ENCODE measurements at regions not wholly inside any gene's neighbourhood (a gene's known extent, or its start where the extent isn't known, plus 50 kb on each side); places are given as distances from the start of the nearest gene placed in this dataset.
"Not testable (repeated sequence)": the region's sequence is repeated elsewhere in the genome, so short reads cannot be mapped to it uniquely, and the experiment has no call there.

GRCh38 chr12:14032191-14032590 is 50.8 kb upstream of the GRIN2B start:
- CTCF ChIA-PET; H3K4me1 ChIP-seq; ATAC-seq; H3K9me3 ChIP-seq; POLR2A ChIA-PET; H3K27ac ChIP-seq; H3K4me2 ChIP-seq; FAIRE-seq; DNase-seq (ENCODE audit: low read depth in 1 of 2, low spot score in 1 of 2); H3K4me3 ChIP-seq: not testable (repeated sequence)
- 70% methylated on average over 11 of the region's 11 CpGs for WGBS (ENCODE audit: missing lambda C conversion rate)

- CTCF ChIA-PET = interaction anchor here (1.0 kb wide), 1 partner anchor 13 kb away, joined by 3 read pairs; no protein-coding TSS in a partner anchor
- WGBS (ENCODE audit: missing lambda C conversion rate) = 16% methylated on average over 2 of the region's 2 CpGs
- ATAC-seq = no peak
- no peak for TF ChIP-seq RCOR1 (IDR thresholded peaks at IDR 0.05; ENCODE audit: low read depth, low read length)
- no peak for TF ChIP-seq ATOH8 (CRISPR knock-in tag; IDR thresholded peaks at IDR 0.05; ENCODE audit: low read depth)
- no peak for TF ChIP-seq ZFP36 (IDR thresholded peaks at IDR 0.05; ENCODE audit: borderline replicate concordance, partially characterized antibody)
- no peak for TF ChIP-seq HDAC2 (IDR thresholded peaks at IDR 0.05)
- TF ChIP-seq EP300 (IDR thresholded peaks at IDR 0.05) = no peak
- no peak for TF ChIP-seq TP53 (CRISPR knock-in tag; IDR thresholded peaks at IDR 0.05)
- no peak for TF ChIP-seq PHF8 (IDR thresholded peaks at IDR 0.05; ENCODE audit: borderline replicate concordance, low read depth)
- no peak for TF ChIP-seq FOSL2 (IDR thresholded peaks at IDR 0.05)
- TF ChIP-seq FOSL2 (CRISPR knock-in tag; IDR thresholded peaks at IDR 0.05) = no peak
- no peak for TF ChIP-seq TFCP2L1 (CRISPR knock-in tag; IDR thresholded peaks at IDR 0.05)
- no peak for TF ChIP-seq HOXB13 (CRISPR knock-in tag; IDR thresholded peaks at IDR 0.05; ENCODE audit: low read depth)
- TF ChIP-seq RNF2 (IDR thresholded peaks at IDR 0.05; ENCODE audit: borderline replicate concordance, low read depth) = no peak
- TF ChIP-seq CBX2 (IDR thresholded peaks at IDR 0.05; ENCODE audit: borderline replicate concordance, low read depth) = no peak
- no peak for TF ChIP-seq CHD2 (IDR thresholded peaks at IDR 0.05; ENCODE audit: low read length, partially characterized antibody)
- no peak for TF ChIP-seq MAZ (IDR thresholded peaks at IDR 0.05; ENCODE audit: borderline replicate concordance, low read depth, low read length)
- no peak for TF ChIP-seq FOXS1 (CRISPR knock-in tag; IDR thresholded peaks at IDR 0.05)
- Histone ChIP-seq H3K4me3 (no peak overlapping the region), H3K4me2 (no peak overlapping the region), H3K9me3 (no peaks in the 10 kb centered on the region), H3K27ac (no peak overlapping the region), H3K4me1 (no peaks in the 10 kb centered on the region)
- POLR2A ChIA-PET = no interaction called here
- DNase-seq (ENCODE audit: low read depth in 1 of 2, low spot score in 1 of 2) = no peak
- no peak for FAIRE-seq
Observed at GRCh38 chr12:14043776-14044175, 62.4 kb upstream of the GRIN2B start.

GRCh38 chr12:14048941-14049545 is 67.6 kb upstream of the GRIN2B start:
- no peak for TF ChIP-seq CBX8 (IDR thresholded peaks at IDR 0.05)
- TF ChIP-seq HOXA7 (CRISPR knock-in tag; IDR thresholded peaks at IDR 0.05) = no peak
- no peak for TF ChIP-seq RCOR1 (IDR thresholded peaks at IDR 0.05; ENCODE audit: low read depth, low read length)
- TF ChIP-seq E2F6 (IDR thresholded peaks at IDR 0.05; ENCODE audit: borderline replicate concordance, low read depth) = no peak
- TF ChIP-seq BHLHE40 (IDR thresholded peaks at IDR 0.05; ENCODE audit: low read depth, low read length) = no peak
- TF ChIP-seq TFCP2L1 (CRISPR knock-in tag; IDR thresholded peaks at IDR 0.05) = no peak
- TF ChIP-seq HDAC2 (IDR thresholded peaks at IDR 0.05) = no peak
- TF ChIP-seq RFX5 (IDR thresholded peaks at IDR 0.05) = no peak
- no peak for FAIRE-seq
- Histone ChIP-seq H3K9me3 (no peaks in the 10 kb centered on the region), H3K4me3 (no peak overlapping the region), H3K27ac (no peak overlapping the region), H3K4me1 (no peaks in the 10 kb centered on the region), H3K4me2 (no peak overlapping the region)
- ChIA-PET POLR2A (no interaction called here), CTCF (no interaction called here)
- no peak for DNase-seq (ENCODE audit: low read depth in 1 of 2, low spot score in 1 of 2)
- ATAC-seq = no peak
- 35% methylated on average over 4 of the region's 4 CpGs for WGBS (ENCODE audit: missing lambda C conversion rate)

- ChIA-PET POLR2A (no interaction called here), CTCF (no interaction called here)
- 30% methylated on average over 7 of the region's 7 CpGs for WGBS (ENCODE audit: missing lambda C conversion rate)
- no peak; a peak in 1 of 6 replicates for ATAC-seq
- TF ChIP-seq HES2 (IDR thresholded peaks at IDR 0.05) (no peak), FOSB (CRISPR knock-in tag; IDR thresholded peaks at IDR 0.05) (no peak), RAD21 (conservative IDR thresholded peaks at IDR 0.05 in 1 of 2, IDR thresholded peaks at IDR 0.05 in 1 of 2) (peak in 1 of 2 experiments; percentile 10; a peak in 1 of 5 replicates), JUNB (IDR thresholded peaks at IDR 0.05) (no peak)
- no peaks in the 10 kb centered on the region for H3K9me3 ChIP-seq
- no peaks in the 10 kb centered on the region for H3K4me1 ChIP-seq
- no peak overlapping the region for H3K4me3 ChIP-seq
- no peak for FAIRE-seq
- no peak overlapping the region for H3K4me2 ChIP-seq
- H3K27ac ChIP-seq = no peak overlapping the region
- DNase-seq (ENCODE audit: low read depth in 1 of 2, low spot score in 1 of 2) = no peak
Observed at GRCh38 chr12:14057895-14058294, 76.5 kb upstream of the GRIN2B start.
